HG03565 (cell line): ENCODE measurements at regions not wholly inside any gene's neighbourhood (a gene's known extent, or its start where the extent isn't known, plus 50 kb on each side); places are given as distances from the start of the nearest gene placed in this dataset.
"Not testable (repeated sequence)": the region's sequence is repeated elsewhere in the genome, so short reads cannot be mapped to it uniquely, and the experiment has no call there.

Experiments
- ATAC-seq: cut with Tn5 transposase; IDR thresholded peaks from one replicate; pipeline ENCODE4 v1.9.1; 2021; ENCODE audit warnings: mild to moderate bottlenecking, moderate library complexity; ENCODE audit not compliant: unreplicated experiment

DNA sequence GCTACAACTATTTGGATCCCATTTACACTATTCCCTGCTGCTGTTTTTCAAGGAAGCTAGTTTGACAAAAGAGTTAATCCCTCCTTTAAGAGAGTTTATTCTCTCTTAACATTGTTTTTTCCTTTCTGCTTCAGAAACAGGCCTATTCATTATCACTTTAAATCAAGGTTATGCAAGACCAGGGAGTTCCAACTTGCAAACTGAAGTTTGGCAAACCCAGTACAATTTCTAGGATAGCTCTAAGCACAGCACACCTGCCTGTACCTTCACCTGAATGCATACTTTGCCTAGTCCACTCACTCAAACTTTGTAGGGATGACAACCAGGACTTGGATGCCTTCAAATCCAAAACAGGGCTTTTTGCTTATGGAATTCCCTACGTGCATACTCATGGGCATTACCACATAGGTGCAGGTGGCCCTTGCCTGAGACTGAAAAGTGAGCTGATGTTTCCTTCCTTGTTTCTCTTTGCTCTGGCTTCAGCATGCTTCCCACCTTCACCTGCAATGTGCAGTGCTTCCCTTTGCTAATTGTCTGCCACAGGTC is 193.8 kb upstream of the MMADHC start:
- no peak for ATAC-seq

DNA sequence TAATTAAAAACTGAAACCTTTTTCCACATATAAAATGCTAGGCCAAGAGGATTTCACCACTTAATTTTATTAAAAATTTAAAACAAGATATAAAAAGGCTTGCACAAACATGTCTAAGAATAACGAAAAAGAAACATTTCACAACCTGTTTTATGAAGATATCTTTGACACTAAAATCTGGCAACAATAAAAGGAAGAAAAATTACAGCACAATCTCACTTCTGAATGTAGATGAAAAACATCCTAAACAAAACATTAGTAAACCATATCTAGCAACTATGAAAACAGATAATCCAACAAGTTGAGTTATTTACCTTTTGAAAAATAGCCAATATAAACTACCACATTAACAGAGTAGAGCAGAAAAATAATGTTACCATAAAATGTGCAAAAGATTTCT is 185.4 kb upstream of the MMADHC start:
- no peak for ATAC-seq

DNA sequence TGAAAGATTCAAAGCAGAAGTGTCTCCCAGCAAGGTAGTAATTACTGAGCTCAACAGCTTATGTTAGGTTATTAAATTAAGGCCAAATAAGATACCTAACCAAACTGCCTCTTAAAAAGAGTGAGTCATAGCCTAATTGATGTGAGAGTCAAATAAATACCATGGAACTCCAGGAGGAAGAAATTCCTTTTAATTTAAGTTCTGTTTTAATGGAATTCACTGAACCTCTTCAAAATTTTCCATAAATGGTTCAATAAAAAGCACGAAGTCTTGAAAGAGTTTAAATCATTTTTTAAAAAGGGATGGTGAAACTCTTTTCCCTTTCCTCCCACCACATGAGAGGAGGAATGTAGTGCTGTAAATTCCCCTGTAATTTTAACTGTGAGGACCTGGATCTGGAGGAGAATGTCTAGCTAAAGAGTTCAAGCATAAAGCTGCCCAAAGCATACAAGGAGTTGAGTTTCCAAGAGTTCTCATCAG is 180.8 kb upstream of the MMADHC start:
- no peak for ATAC-seq

DNA sequence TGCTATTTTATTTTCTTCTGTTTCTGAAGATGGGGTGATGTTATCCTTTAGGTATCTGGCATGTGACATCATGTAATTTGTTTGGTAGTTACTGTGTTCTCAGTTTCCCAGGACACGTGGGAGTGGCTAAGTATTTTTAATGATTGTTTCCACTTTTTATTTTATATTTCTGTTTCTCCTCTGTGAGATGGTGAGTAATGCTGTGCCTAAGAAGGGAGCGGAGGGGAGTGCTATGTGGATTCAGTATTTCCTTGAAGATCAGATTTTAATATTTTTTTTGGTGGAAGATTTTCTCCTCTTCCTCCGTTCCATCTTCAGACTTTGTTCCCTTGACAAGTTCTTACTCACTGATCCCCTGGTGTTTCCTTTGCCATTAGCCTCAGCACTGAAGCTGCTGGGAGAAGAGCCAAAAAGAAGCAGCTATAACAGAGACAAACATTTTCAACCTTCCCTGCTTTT is 180.0 kb upstream of the MMADHC start:
- no peak for ATAC-seq

DNA sequence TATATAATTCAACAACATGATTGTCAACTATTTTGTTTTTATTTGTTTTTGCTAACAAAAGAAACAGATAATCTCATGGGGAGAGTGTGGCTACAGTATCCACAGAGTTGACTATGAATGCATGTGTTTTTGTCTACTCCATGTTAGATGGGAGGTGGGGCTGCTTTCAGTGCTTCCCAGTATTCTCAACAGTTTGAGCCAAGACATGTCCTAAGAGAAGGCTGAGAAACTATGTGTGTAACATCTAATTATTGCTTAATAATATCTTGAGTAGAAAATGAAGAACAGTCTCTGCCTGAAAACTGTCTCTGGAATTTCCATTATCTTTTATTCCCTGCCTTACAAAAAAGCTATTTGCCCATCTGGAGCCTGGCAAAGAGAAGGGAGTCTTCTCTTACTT is 178.8 kb upstream of the MMADHC start:
- no peak for ATAC-seq

DNA sequence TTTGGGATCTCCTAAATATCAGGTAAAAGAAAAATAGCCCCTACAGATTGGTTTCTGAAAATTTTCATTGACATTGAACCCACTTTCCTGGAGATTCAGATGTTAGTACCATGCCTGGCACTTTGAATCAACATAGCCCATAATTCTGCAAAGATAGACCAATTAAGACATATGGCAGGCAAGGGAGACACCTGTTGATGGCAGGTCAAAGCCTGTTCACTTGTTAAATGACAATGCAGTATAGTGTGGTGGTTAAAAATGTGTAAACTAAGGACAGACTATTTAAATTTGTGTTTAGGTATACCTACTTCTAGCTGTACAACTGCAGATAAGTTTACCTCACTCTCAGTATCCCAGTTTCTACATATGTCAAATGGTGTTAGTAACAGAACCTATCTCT is 178.1 kb upstream of the MMADHC start:
- no peak for ATAC-seq

DNA sequence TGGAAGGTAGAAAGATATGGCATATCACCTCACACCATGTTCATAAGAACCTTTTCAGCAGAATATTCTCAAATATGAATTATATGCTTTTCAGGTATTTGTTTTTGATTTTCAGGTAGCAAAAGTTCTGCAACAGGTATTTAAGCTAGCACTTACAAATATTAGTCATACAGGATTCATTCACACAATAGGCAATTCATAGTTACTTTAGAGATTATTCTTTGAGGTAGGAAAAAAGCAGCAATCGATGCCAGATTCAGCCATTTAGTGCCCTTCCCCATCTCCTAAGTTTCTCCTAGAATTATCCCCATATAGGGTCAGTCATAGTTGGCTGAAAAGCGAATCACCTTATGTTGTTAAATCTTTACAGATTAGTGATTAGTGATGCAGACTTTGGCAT is 177.4 kb upstream of the MMADHC start:
- no peak for ATAC-seq

DNA sequence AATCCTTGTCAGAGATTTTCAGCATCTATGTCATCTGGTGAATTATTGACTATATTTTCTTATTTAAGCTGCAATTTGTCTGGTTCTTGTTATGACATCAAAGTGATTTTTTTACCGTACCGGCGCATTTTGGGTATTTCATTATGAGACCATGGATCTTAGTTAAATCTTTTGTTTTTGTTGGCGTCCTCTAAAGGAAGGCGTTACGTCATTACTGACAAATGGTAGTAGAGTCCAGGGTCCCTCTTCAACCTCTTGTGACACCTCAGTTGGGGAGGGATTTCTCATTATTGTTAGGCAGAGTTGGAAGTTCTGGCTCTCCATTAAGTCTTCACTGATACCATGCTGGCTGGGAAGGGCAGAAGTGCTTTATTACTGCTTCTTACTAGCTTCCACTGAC is 175.8 kb upstream of the MMADHC start:
- ATAC-seq, result no peak

DNA sequence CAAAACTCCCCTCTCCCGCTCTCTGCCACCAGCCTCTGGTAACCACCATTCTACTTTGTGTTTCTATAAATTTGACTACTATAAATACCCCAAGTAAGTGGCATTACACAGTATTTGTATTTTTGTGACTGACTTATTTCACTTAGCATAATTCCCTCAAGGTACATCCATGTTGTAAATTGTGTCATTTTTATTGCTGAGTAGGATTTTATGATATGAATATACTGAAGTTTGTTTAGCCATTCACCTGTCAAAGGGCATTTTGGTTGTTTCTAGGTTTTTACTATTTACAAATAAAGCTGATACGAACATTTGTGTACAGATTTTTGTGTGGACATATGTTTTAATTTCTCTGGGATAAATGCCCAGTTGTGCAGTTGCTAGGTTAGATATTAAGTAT is 174.0 kb upstream of the MMADHC start:
- ATAC-seq, result no peak

DNA sequence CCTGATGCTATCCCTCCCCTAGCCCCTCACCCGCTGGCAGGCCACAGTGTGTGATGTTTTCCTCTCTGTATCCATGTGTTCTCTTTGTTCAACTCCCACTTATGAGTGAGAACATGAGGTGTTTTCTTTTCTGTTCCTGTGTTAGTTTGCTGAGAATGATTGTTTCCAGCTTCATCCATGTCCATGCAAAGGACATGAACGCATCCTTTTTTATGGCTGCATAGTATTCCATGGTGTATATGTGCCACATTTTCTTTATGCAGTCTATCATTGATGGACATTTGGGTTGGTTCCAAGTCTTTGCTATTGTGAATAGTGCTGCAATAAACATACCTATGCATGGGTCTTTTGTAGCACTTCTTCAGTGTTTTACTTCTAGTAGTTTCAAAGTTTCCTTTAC is 171.8 kb upstream of the MMADHC start:
- not testable (repeated sequence) for ATAC-seq

DNA sequence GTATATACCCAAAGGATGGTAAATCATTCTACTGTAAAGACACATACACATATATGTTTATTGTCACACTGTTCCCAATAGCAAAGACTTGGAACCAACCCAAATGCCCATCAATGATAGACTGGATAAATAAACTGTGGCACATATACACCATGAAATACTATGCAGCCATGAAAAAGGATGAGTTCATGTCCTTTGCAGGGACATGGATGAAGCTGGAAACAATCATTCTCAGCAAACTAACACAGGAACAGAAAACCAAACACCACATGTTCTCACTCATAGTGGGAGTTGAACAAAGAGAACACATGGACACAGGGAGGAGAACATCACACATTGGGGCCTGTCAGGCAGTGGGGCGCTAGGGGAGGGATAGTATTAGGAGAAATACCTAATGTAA is 167.1 kb upstream of the MMADHC start:
- not testable (repeated sequence) for ATAC-seq

DNA sequence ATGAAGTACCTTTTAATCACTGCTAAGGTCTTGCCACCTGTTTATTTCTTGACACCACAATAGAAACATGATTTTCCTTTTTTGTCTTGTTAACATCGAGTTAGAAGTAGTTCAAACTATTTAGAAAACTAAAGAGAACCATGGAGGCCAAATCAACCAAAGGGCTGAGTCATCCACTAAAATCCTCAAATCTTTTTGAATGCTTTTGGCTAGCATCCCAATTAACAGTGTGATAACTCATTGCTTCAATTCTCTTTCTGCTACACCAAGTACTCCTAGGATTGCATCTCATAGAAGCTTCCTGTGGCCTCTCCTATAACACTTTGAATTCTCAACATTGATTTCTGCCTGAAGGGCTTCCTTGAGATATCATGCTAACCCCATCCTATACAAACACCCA is 159.9 kb upstream of the MMADHC start:
- ATAC-seq, result no peak

DNA sequence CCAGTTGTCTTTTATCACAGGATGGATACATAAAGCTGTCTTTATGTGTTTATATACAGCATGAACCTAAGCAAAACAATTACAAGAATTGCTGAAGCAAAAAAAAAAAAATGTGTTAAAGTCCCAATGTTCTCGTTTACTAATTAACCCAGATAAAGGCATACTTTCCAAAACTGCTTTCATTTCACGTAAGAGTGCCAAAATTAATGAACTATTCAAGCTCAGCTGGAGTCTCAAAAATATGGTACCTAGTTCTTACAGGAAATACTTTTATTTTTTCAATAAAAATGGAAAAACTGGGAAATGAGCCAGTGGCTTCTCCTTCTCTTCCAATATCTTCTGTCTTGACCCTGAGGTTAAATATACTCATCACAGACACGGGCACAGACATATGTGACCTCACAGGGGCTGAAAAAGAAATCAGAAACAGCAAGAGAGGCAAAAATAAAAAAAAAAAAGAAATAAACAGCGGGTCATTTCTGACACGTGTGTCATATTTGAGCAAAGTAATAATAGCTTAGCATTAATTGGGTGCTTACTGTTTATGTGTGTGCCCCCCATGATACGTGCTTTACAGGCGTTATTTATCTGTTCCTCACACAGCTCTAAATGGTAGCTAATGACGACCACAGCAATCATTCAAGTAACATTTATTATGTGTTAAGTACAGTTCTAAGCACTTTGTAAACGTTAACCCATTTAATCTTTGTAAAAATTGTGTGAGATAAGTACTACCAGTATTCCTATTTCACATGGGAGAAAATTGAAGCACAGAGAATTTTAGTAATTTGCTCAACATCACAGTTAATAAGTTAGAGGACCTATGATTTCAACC is 158.0 kb upstream of the MMADHC start:
- no peak for ATAC-seq

DNA sequence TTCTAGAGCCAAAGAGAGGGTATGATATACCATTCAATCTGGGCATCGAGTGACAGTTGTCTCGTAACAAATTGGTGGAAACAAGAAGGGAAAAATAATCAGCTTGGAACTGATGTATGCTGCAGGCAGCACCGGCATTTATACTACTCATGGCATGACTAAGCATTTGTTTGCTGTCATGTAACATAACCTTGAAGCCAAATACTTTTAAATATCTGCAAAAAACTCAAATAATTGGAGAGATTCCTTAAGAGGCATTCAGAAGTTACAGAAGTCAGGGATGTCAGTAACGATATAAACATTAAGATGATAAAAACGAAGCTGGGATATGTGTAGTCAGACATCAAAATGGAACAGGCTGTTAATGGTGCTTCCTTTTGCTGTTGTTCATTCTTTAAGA is 157.3 kb upstream of the MMADHC start:
- no peak for ATAC-seq

DNA sequence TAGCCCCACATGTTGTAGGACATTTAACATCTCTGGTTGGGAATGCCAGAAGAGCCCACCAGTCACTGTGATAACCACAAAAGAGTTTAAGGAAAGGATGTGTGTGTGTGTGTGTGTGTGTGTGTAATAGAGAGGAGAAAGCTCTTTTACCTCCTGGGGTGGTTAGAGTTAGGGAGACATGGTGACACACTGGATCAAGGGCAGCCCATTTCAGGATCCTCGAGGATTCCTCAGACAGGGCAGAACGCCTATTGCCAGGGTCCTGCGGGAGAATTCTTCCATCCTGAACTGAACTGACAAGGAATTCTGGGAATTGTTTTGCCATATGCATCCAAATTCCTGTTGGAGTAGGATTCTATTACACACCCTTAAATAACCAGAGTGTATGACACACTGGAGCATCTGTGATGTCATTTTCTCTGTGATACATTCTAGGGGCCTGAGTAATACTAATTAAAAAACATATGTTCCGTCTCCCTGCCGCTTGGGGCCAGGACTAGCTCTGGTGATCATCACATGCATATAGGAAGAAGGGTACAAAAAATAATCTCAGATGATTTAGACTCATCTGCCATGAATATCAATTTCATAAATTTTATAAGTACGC is 156.4 kb upstream of the MMADHC start:
- ATAC-seq, result no peak

DNA sequence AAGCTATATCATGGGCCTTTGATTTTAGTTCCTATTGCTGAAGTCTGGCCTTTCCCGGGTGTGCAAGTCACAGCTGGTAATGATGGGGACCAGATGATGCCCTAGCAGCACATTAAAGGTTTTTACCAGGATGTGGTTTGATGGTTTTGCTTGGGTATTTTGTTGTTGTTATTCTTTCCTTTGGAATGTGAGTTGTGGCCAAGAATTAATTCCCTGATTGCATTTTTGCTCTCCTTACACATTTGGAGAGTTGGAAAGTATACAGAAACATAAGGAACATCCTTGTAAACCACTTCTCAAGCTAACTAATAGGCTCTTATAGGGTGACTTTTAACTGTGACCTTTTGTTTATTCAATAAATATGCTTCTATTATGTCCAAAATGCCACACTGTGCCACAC is 154.1 kb upstream of the MMADHC start:
- ATAC-seq, result no peak

DNA sequence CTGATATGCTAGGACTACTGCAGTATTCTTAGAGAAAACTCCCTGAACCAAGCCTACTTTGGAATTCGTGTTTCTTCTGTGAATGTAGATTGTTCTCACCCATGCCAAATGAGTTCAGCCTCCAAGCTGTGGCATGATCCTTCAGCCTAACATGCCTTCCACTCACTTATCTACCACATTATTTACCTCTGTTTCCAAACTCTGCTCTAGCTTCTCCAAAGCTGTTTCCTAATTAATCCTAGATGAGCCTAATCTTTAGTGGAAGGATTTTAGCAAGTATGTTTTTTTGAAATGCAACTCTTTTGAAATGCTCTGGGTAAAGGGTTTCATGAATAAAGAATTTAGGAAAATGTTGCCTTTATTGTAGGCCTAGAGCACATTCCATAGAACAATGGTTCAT is 152.9 kb upstream of the MMADHC start:
- no peak for ATAC-seq

DNA sequence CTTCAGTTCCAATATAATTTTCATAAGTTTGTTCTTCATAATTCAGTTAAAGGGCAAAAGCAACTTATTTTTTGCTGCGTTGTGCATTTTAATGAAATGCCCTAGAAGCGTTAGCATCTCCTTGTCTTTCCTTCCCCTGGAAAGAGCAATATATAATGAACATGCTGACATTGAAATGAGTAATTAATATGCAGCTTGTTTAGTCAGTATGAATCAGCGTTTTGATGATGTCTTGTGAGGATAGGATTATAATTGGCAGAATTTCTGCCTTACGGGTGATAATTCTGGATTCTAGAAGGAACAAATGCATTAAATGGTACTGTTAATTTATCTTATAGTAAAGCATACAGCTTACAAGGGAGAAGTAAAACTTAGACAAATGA is 152.3 kb upstream of the MMADHC start:
- ATAC-seq, result no peak

DNA sequence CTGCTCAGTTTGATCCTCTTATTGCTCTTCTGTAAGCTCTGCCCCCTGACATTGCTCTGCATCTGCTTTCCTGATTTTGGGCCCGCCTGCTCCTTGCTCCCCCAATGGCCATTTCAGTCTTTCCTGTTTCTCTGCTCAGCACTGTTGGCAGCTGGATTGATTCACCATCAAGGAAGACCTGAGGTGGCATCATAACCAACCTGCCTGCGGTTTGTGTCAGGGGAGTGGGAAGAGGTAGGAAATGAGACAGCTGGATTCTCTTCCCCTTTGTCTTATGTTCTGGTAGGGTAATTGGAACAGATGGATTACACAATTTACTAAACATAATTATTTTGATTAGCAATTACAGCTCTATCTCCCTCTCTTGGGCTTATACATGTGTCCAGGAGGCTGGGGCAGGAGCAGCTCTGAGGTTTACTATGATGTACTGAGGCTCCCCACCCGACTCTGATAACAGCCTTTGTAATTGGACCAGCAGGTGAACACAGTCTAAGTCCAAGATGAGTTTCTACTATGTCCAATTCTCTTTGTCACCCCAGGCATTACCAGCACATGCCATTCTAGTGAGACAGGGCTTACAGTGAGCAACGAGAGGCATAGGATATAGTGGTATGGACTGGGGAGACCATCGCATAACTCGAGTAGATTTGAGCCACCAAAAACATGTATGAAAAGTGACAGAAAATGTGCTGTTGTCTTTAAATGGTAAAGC is 151.8 kb upstream of the MMADHC start:
- no peak for ATAC-seq

DNA sequence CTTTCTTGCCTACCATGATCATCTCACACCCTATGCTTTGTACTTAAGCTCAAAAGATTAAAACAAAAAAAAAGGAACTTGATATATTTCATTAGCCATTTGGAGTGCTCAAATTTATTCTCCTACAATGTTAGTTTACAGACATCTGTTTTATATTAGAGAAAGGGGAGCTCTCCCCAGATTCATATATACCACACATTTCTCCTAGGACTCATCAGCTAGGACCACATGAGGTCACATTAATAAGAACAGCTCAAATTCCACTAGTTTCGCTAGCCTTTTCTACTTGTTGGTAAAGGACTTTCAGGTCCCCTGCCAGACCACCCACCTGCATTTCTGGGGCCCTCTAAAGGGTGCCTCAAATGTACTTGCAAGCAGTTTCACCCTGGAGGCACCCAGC is 151.2 kb upstream of the MMADHC start:
- ATAC-seq, result no peak

DNA sequence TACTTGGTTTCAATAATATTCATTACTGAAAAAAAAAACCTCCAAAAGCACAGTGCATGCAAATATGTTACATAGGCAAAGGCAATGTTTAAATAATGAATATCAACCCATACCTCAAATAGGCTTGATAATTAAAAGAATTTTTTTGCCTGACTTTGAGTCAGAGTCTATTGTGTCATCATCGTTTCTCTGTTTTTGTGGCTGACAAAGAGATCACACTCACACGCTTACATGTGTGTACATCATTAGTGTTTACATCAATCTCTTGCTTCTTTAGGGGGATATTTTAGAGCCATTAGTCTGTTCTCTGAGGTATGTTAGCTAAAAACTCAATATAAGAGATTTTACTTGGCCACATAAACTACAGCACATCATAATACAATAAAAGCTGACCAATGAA is 150.3 kb upstream of the MMADHC start:
- no peak for ATAC-seq
